ENCODE measurements at regions not wholly inside any gene's neighbourhood (a gene's known extent, or its start where the extent isn't known, plus 50 kb on each side); places are given as distances from the start of the nearest gene placed in this dataset.

DNA sequence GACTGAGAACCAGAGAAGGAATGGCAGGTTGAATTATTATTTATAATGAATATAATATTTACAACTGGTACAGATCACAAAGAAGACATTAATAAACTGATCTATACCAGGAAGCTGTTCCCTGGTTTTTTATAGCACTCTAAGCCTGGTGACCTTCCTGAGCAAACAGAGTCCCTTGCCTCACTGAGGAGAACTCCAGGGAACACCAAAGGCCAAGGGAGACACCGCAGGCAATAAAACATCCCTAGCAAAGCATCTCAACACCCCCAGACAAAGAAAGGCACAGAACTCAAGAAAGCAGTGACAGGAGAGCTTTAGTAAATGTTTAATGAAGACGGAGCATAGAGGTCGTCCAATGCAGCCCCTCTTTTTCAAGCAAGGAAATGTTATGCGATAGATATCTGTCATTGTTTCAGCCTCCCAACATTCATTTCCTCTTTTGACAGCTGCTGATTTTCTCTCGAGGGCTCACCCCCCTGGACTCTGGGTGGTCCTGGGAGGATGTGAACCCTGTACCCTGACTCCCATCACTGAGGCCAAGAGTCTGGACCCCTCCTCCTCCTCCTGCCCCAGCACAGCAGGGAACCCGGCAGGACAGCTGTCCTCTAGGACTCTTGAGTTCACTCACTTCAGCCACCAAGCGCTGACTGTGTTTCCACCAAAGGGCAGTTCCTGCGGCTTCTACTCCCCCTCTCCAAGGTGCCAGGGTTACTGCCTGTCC is 342.5 kb upstream of the GATB start:
- H3K79me2 ChIP-seq (ENCODE audit: insufficient read depth, low read length): no peaks in the 10 kb centered on the region
- H3K9me3 ChIP-seq (ENCODE audit: control insufficient read depth in 1 of 2, insufficient read depth in 1 of 2, low read depth in 1 of 2, low read length in 2 of 2): no peaks in the 10 kb centered on the region
- no peak for TF ChIP-seq TCF7L2 (IDR thresholded peaks at IDR 0.05; ENCODE audit: borderline replicate concordance, extremely low read depth, insufficient read depth, insufficient read length)
- TF ChIP-seq, protein P1, sequence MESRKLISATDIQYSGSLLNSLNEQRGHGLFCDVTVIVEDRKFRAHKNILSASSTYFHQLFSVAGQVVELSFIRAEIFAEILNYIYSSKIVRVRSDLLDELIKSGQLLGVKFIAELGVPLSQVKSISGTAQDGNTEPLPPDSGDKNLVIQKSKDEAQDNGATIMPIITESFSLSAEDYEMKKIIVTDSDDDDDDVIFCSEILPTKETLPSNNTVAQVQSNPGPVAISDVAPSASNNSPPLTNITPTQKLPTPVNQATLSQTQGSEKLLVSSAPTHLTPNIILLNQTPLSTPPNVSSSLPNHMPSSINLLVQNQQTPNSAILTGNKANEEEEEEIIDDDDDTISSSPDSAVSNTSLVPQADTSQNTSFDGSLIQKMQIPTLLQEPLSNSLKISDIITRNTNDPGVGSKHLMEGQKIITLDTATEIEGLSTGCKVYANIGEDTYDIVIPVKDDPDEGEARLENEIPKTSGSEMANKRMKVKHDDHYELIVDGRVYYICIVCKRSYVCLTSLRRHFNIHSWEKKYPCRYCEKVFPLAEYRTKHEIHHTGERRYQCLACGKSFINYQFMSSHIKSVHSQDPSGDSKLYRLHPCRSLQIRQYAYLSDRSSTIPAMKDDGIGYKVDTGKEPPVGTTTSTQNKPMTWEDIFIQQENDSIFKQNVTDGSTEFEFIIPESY (IDR thresholded peaks at IDR 0.05; ENCODE audit: extremely low read depth, insufficient replicate concordance, low read length): no peak
- H4K20me1 ChIP-seq (ENCODE audit: insufficient read depth): no peaks in the 10 kb centered on the region
- H3K9me2 ChIP-seq (ENCODE audit: insufficient read depth): no peaks in the 10 kb centered on the region
- H3K27me3 ChIP-seq (ENCODE audit: insufficient read depth, low read length): no peaks in the 10 kb centered on the region
- H2AFZ ChIP-seq (ENCODE audit: low read depth, low read length, poor library complexity, severe bottlenecking): no peak overlapping the region
- ChIA-PET POLR2A (no interaction called here), RAD21 (ENCODE audit: low non-redundant PET in 1 of 2, low total read pairs in 2 of 2, uncharacterized antibody in 2 of 2, unreplicated experiment in 2 of 2) (no interaction called here), CTCF (no interaction called here)
- peaks cover 27 to 64% of the 10 kb centered on the region in 2 experiments for H3K4me1 ChIP-seq (ENCODE audit: control insufficient read depth in 1 of 2, insufficient read depth in 2 of 2, low read length in 2 of 2)
- no peak for DNase-seq (ENCODE audit: low read depth, low spot score)
- no peak overlapping the region for H3K4me3 ChIP-seq (replicated peaks in 1 of 2; ENCODE audit: low read depth in 1 of 2, low read length in 2 of 2)
- H3K27ac ChIP-seq (ENCODE audit: low read depth, low read length): no peak overlapping the region
- H3K9ac ChIP-seq (ENCODE audit: low read length): no peak overlapping the region
- ATAC-seq: no peak
- intact Hi-C loops (cut with micrococcal nuclease): loop anchor here (10.0 kb wide), 1 partner anchor 261 kb away; no protein-coding TSS in a partner anchor
- H3K4me2 ChIP-seq (ENCODE audit: low read length): no peak overlapping the region
- H3K36me3 ChIP-seq (ENCODE audit: control insufficient read depth in 1 of 2, insufficient read depth in 2 of 2, low read length in 2 of 2): no peaks in the 10 kb centered on the region
- no TSS peak for BruUV-seq (replicated peaks)

DNA sequence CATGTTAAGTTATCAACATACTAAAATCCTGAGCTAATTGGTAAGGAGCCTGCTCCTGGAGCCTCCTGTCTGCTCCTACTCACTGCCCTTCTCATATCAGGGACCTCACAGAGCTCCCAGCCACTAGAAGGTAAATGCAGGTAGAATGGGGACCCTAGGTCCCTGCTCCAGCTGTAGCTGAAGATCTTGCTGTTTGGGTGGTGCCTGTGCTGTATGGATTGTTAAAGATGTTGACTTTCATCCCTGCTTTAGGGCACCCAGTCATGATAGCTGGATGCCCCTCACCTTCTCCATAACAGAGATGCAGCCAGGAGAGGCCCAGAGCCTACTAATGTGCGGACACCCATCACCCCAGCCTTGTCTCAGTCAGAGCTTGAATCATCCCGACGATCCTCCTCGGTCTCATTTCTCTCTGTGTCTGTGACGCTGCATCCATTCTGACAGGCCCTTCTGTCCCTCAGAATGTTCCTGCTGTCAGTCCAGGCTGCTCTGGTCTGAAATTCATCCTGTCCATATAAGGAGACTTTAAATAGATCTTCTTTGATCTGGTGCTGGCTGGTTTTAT is 341.7 kb upstream of the GATB start:
- Histone ChIP-seq H3K9ac (ENCODE audit: low read length) (peak overlapping the region; percentile 12), H3K27ac (ENCODE audit: low read depth, low read length) (no peak overlapping the region), H3K27me3 (ENCODE audit: insufficient read depth, low read length) (no peaks in the 10 kb centered on the region), H3K36me3 (ENCODE audit: control insufficient read depth in 1 of 2, insufficient read depth in 2 of 2, low read length in 2 of 2) (no peaks in the 10 kb centered on the region), H4K20me1 (ENCODE audit: insufficient read depth) (no peaks in the 10 kb centered on the region), H3K4me2 (ENCODE audit: low read length) (peak overlapping the region; percentile 68), H3K4me3 (replicated peaks in 1 of 2; ENCODE audit: low read depth in 1 of 2, low read length in 2 of 2) (no peak overlapping the region), H3K79me2 (ENCODE audit: insufficient read depth, low read length) (no peaks in the 10 kb centered on the region), H2AFZ (ENCODE audit: low read depth, low read length, poor library complexity, severe bottlenecking) (peak overlapping the region; percentile 55), H3K4me1 (ENCODE audit: control insufficient read depth in 1 of 2, insufficient read depth in 2 of 2, low read length in 2 of 2) (peaks cover 27 to 64% of the 10 kb centered on the region in 2 experiments), H3K9me3 (ENCODE audit: control insufficient read depth in 1 of 2, insufficient read depth in 1 of 2, low read depth in 1 of 2, low read length in 2 of 2) (no peaks in the 10 kb centered on the region), H3K9me2 (ENCODE audit: insufficient read depth) (no peaks in the 10 kb centered on the region)
- RAD21 ChIA-PET (ENCODE audit: low non-redundant PET in 1 of 2, low total read pairs in 2 of 2, uncharacterized antibody in 2 of 2, unreplicated experiment in 2 of 2): no interaction called here
- CTCF ChIA-PET: no interaction called here
- ATAC-seq (no peak), DNase-seq (ENCODE audit: low read depth, low spot score) (no peak)
- intact Hi-C loops (cut with micrococcal nuclease): loop anchor here (10.0 kb wide), 1 partner anchor 262 kb away; no protein-coding TSS in a partner anchor
- BruUV-seq (replicated peaks): no TSS peak
- POLR2A ChIA-PET: interaction anchor here (1.1 kb wide), 1 partner anchor 8 kb away, joined by 3 read pairs; no protein-coding TSS in a partner anchor
- no peak for TF ChIP-seq POLR2AphosphoS5 (IDR thresholded peaks at IDR 0.05; ENCODE audit: low read depth, low read length)
- no peak for TF ChIP-seq JUND (IDR thresholded peaks at IDR 0.05)
- TF ChIP-seq EZH2phosphoT487 (IDR thresholded peaks at IDR 0.05; ENCODE audit: borderline replicate concordance): no peak
- TF ChIP-seq, protein P2, sequence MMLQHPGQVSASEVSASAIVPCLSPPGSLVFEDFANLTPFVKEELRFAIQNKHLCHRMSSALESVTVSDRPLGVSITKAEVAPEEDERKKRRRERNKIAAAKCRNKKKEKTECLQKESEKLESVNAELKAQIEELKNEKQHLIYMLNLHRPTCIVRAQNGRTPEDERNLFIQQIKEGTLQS (IDR thresholded peaks at IDR 0.05): no peak
- no peak for TF ChIP-seq SRF (IDR thresholded peaks at IDR 0.05; ENCODE audit: low read depth)
- no peak for TF ChIP-seq SIN3A (IDR thresholded peaks at IDR 0.05; ENCODE audit: low read depth)
- TF ChIP-seq CBX3 (IDR thresholded peaks at IDR 0.05; ENCODE audit: low read depth): no peak
- TF ChIP-seq, protein P3, sequence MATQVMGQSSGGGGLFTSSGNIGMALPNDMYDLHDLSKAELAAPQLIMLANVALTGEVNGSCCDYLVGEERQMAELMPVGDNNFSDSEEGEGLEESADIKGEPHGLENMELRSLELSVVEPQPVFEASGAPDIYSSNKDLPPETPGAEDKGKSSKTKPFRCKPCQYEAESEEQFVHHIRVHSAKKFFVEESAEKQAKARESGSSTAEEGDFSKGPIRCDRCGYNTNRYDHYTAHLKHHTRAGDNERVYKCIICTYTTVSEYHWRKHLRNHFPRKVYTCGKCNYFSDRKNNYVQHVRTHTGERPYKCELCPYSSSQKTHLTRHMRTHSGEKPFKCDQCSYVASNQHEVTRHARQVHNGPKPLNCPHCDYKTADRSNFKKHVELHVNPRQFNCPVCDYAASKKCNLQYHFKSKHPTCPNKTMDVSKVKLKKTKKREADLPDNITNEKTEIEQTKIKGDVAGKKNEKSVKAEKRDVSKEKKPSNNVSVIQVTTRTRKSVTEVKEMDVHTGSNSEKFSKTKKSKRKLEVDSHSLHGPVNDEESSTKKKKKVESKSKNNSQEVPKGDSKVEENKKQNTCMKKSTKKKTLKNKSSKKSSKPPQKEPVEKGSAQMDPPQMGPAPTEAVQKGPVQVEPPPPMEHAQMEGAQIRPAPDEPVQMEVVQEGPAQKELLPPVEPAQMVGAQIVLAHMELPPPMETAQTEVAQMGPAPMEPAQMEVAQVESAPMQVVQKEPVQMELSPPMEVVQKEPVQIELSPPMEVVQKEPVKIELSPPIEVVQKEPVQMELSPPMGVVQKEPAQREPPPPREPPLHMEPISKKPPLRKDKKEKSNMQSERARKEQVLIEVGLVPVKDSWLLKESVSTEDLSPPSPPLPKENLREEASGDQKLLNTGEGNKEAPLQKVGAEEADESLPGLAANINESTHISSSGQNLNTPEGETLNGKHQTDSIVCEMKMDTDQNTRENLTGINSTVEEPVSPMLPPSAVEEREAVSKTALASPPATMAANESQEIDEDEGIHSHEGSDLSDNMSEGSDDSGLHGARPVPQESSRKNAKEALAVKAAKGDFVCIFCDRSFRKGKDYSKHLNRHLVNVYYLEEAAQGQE (IDR thresholded peaks at IDR 0.05; ENCODE audit: low read depth): no peak
